WTC11 (cell line): ENCODE measurements at regions not wholly inside any gene's neighbourhood (a gene's known extent, or its start where the extent isn't known, plus 50 kb on each side); places are given as distances from the start of the nearest gene placed in this dataset.

ENCODE experiments used
- ATAC-seq: fragments of 200-7000 bp; cut with Tn5 transposase; 2 replicates; pipeline ENCODE4 v1.10.0; 2021; ENCODE audit warnings: mild to moderate bottlenecking, moderate library complexity
- CTCF ChIA-PET: fragments of 300-600 bp; sonication (Branson Sonifier 250); formaldehyde crosslinking; loops from one replicate; lab custom pipeline; 2021; ENCODE audit warnings: antibody characterized with exemption; lab: Charles Lee
- POLR2A ChIA-PET: fragments of 350-600 bp; sonication (Branson Sonifier 250); formaldehyde crosslinking; loops from one replicate; lab custom pipeline; 2021; ENCODE audit warnings: antibody characterized with exemption; lab: Charles Lee
- DNase-seq: peaks from one replicate; pipeline ENCODE4 v3.0.0; 2021; ENCODE audit warnings: low spot score
- H3K27ac Mint-ChIP-seq: 2 replicates; pipeline ENCODE4 v1.8.0; 2021; ENCODE audit warnings: mixed read lengths
- H3K27me3 Mint-ChIP-seq: 2 replicates; pipeline ENCODE4 v1.8.0; 2021; ENCODE audit warnings: low read depth, mild to moderate bottlenecking, moderate library complexity, mixed read lengths
- H3K36me3 Mint-ChIP-seq: 2 replicates; pipeline ENCODE4 v1.8.0; 2021; ENCODE audit warnings: mixed read lengths
- H3K4me1 Mint-ChIP-seq: 2 replicates; pipeline ENCODE4 v1.8.0; 2022; ENCODE audit warnings: mixed read lengths
- H3K4me3 Mint-ChIP-seq: 2 replicates; pipeline ENCODE4 v1.8.0; 2021; ENCODE audit warnings: mild to moderate bottlenecking, moderate library complexity, mixed read lengths
- H3K9me3 Mint-ChIP-seq: 2 replicates; pipeline ENCODE4 v1.8.0; 2021; ENCODE audit warnings: mixed read lengths
- CREM ChIP-seq: sonication (generic); formaldehyde crosslinking; IDR thresholded peaks from 2 replicates; pipeline ENCODE4 v1.8.1; 2022; ENCODE audit warnings: mild to moderate bottlenecking, missing genetic modification reagents, moderate library complexity
- ESRRA ChIP-seq: sonication (generic); formaldehyde crosslinking; IDR thresholded peaks from 2 replicates; pipeline ENCODE4 v1.8.1; 2022; ENCODE audit warnings: mild to moderate bottlenecking, missing genetic modification reagents, borderline replicate concordance
- FOXK1 ChIP-seq: sonication (generic); formaldehyde crosslinking; IDR thresholded peaks from 2 replicates; pipeline ENCODE4 v1.8.0; 2022; ENCODE audit warnings: mild to moderate bottlenecking, moderate library complexity, missing genetic modification reagents
- NFYB ChIP-seq: sonication (generic); formaldehyde crosslinking; conservative IDR thresholded peaks from 2 replicates; pipeline ENCODE4 v1.8.0; 2022; ENCODE audit warnings: low read depth, missing genetic modification reagents
- PRRX2 ChIP-seq: fragments of 250-450 bp; sonication (Bioruptor Pico); IDR thresholded peaks from 2 replicates; pipeline ENCODE4 v1.8.0; 2021; ENCODE audit warnings: mild to moderate bottlenecking
- RORB ChIP-seq: fragments of 250-450 bp; sonication (Bioruptor Pico); IDR thresholded peaks from 2 replicates; pipeline ENCODE4 v1.9.0; 2021; ENCODE audit warnings: mild to moderate bottlenecking
- SOX15 ChIP-seq: fragments of 250-450 bp; sonication (Bioruptor Pico); IDR thresholded peaks from 2 replicates; pipeline ENCODE4 v1.9.0; 2021; ENCODE audit warnings: mild to moderate bottlenecking
- ZNF121 ChIP-seq: sonication (generic); formaldehyde crosslinking; IDR thresholded peaks from 2 replicates; pipeline ENCODE4 v1.8.0; 2023; ENCODE audit warnings: missing genetic modification reagents
- ZNF396 ChIP-seq: fragments of 250-450 bp; sonication (Bioruptor Pico); IDR thresholded peaks from 2 replicates; pipeline ENCODE4 v1.8.0; 2021; ENCODE audit warnings: mild to moderate bottlenecking, moderate library complexity, borderline replicate concordance
- ZNF416 ChIP-seq: fragments of 250-450 bp; sonication (Bioruptor Pico); IDR thresholded peaks from 2 replicates; pipeline ENCODE4 v1.9.0; 2021; ENCODE audit warnings: mild to moderate bottlenecking, inconsistent platforms
- ZNF423 ChIP-seq: fragments of 250-450 bp; sonication (Bioruptor Pico); IDR thresholded peaks from 2 replicates; pipeline ENCODE4 v2.1.2; 2022; ENCODE audit warnings: mild to moderate bottlenecking, moderate library complexity
- TF ChIP-seq, protein P1 (sequence below): sonication (generic); formaldehyde crosslinking; IDR thresholded peaks from 2 replicates; pipeline ENCODE4 v1.8.0; 2023; ENCODE audit warnings: missing genetic modification reagents, mild to moderate bottlenecking, borderline replicate concordance
- TF ChIP-seq, protein P2 (sequence below): sonication (generic); formaldehyde crosslinking; IDR thresholded peaks from 2 replicates; pipeline ENCODE4 v1.8.1; 2023; ENCODE audit warnings: mild to moderate bottlenecking, missing genetic modification reagents
- TF ChIP-seq, protein P3 (sequence below): sonication (generic); formaldehyde crosslinking; IDR thresholded peaks from 2 replicates; pipeline ENCODE4 v1.8.1; 2022; ENCODE audit warnings: low read depth, mild to moderate bottlenecking, moderate library complexity, missing genetic modification reagents, borderline replicate concordance
- TF ChIP-seq, protein P4 (sequence below): sonication (generic); formaldehyde crosslinking; IDR thresholded peaks from 2 replicates; pipeline ENCODE4 v1.8.0; 2022; ENCODE audit warnings: mild to moderate bottlenecking, missing genetic modification reagents
- TF ChIP-seq, protein P5 (sequence below): sonication (generic); formaldehyde crosslinking; conservative IDR thresholded peaks from 2 replicates; pipeline ENCODE4 v1.8.1; 2023; ENCODE audit warnings: mild to moderate bottlenecking, low read depth, missing genetic modification reagents, moderate library complexity
- TF ChIP-seq, protein P6 (sequence below): sonication (generic); formaldehyde crosslinking; IDR thresholded peaks from 2 replicates; pipeline ENCODE4 v1.8.0; 2022; ENCODE audit warnings: mild to moderate bottlenecking, missing genetic modification reagents

DNA sequence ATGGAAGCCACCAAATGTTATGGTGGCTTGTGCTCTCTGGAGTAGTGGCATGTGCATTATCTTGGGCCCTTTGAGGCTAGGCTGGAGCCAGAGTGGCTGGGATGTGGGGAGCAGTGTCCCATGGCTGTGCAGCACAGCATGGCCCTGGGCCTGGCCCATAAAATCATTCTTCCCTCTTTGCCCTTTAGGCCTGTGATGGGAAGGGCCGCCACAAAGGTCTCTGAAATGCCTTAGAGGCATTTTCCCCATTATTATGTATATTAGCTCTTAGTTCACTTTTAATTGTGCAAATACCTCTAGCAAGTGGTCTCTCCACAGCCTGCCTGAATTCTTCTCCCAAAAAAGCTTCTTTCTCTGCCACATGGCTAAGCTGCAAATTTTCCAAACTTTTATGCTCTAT lies 297.3 kb upstream of the IRAK1BP1 start:
- H3K27ac Mint-ChIP-seq, result peak overlapping the region; percentile 79

DNA sequence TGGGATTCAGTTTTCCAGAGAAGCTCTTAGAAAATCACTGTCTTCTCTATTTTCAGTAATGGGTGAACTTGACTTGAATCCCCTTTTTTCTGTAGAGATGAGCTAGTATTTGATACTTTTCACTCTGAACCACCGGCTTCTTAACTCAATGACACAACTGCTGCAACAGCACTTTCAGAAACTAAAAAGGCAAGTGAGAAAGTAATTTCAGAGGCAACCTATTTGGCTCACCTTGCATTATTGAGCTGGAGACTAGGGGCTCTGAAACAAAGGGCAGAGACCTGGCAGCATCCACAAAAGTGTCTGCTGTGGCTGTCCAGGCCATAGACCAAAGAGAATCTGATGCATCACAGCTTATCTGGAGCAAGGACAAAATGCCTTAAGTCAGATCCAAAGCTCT lies 289.8 kb upstream of the IRAK1BP1 start:
- no peak for ATAC-seq
- Mint-ChIP-seq H3K27me3 (peaks cover 4% of the 10 kb centered on the region; the same call in 1 of the 2 replicates), H3K9me3 (peaks cover 5% of the 10 kb centered on the region), H3K4me1 (peaks cover 45% of the 10 kb centered on the region), H3K4me3 (no peak overlapping the region), H3K27ac (no peak overlapping the region), H3K36me3 (peaks cover 5% of the 10 kb centered on the region)
- ChIA-PET CTCF (interaction anchor here (1.2 kb wide), 1 partner anchor 233 kb away, joined by 3 read pairs; no protein-coding TSS in a partner anchor), POLR2A (no interaction called here)
- DNase-seq, result no peak
- TF ChIP-seq CREM (CRISPR knock-in tag), result no peak
- no peak for TF ChIP-seq ZNF396 (CRISPR knock-in tag)
- TF ChIP-seq PRRX2, result no peak
- no peak for TF ChIP-seq SOX15 (CRISPR knock-in tag)
- TF ChIP-seq FOXK1 (CRISPR knock-in tag), result no peak
- no peak for TF ChIP-seq NFYB (CRISPR knock-in tag)
- TF ChIP-seq, protein P1, sequence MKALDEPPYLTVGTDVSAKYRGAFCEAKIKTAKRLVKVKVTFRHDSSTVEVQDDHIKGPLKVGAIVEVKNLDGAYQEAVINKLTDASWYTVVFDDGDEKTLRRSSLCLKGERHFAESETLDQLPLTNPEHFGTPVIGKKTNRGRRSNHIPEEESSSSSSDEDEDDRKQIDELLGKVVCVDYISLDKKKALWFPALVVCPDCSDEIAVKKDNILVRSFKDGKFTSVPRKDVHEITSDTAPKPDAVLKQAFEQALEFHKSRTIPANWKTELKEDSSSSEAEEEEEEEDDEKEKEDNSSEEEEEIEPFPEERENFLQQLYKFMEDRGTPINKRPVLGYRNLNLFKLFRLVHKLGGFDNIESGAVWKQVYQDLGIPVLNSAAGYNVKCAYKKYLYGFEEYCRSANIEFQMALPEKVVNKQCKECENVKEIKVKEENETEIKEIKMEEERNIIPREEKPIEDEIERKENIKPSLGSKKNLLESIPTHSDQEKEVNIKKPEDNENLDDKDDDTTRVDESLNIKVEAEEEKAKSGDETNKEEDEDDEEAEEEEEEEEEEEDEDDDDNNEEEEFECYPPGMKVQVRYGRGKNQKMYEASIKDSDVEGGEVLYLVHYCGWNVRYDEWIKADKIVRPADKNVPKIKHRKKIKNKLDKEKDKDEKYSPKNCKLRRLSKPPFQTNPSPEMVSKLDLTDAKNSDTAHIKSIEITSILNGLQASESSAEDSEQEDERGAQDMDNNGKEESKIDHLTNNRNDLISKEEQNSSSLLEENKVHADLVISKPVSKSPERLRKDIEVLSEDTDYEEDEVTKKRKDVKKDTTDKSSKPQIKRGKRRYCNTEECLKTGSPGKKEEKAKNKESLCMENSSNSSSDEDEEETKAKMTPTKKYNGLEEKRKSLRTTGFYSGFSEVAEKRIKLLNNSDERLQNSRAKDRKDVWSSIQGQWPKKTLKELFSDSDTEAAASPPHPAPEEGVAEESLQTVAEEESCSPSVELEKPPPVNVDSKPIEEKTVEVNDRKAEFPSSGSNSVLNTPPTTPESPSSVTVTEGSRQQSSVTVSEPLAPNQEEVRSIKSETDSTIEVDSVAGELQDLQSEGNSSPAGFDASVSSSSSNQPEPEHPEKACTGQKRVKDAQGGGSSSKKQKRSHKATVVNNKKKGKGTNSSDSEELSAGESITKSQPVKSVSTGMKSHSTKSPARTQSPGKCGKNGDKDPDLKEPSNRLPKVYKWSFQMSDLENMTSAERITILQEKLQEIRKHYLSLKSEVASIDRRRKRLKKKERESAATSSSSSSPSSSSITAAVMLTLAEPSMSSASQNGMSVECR, result no peak
- TF ChIP-seq, protein P2, sequence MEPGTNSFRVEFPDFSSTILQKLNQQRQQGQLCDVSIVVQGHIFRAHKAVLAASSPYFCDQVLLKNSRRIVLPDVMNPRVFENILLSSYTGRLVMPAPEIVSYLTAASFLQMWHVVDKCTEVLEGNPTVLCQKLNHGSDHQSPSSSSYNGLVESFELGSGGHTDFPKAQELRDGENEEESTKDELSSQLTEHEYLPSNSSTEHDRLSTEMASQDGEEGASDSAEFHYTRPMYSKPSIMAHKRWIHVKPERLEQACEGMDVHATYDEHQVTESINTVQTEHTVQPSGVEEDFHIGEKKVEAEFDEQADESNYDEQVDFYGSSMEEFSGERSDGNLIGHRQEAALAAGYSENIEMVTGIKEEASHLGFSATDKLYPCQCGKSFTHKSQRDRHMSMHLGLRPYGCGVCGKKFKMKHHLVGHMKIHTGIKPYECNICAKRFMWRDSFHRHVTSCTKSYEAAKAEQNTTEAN (CRISPR knock-in tag), result no peak
- TF ChIP-seq, protein P3, sequence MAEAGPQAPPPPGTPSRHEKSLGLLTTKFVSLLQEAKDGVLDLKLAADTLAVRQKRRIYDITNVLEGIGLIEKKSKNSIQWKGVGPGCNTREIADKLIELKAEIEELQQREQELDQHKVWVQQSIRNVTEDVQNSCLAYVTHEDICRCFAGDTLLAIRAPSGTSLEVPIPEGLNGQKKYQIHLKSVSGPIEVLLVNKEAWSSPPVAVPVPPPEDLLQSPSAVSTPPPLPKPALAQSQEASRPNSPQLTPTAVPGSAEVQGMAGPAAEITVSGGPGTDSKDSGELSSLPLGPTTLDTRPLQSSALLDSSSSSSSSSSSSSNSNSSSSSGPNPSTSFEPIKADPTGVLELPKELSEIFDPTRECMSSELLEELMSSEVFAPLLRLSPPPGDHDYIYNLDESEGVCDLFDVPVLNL, result no peak
- TF ChIP-seq, protein P4, sequence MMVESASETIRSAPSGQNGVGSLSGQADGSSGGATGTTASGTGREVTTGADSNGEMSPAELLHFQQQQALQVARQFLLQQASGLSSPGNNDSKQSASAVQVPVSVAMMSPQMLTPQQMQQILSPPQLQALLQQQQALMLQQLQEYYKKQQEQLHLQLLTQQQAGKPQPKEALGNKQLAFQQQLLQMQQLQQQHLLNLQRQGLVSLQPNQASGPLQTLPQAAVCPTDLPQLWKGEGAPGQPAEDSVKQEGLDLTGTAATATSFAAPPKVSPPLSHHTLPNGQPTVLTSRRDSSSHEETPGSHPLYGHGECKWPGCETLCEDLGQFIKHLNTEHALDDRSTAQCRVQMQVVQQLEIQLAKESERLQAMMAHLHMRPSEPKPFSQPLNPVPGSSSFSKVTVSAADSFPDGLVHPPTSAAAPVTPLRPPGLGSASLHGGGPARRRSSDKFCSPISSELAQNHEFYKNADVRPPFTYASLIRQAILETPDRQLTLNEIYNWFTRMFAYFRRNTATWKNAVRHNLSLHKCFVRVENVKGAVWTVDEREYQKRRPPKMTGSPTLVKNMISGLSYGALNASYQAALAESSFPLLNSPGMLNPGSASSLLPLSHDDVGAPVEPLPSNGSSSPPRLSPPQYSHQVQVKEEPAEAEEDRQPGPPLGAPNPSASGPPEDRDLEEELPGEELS, result no peak
- TF ChIP-seq ESRRA (CRISPR knock-in tag), result no peak

More for the DNA sequence above, 297.3 kb upstream of the IRAK1BP1 start:
- CTCF ChIA-PET, result no interaction called here
- Mint-ChIP-seq H3K36me3 (peaks cover 47% of the 10 kb centered on the region), H3K4me3 (no peak overlapping the region), H3K27me3 (no peaks in the 10 kb centered on the region; the same call in 1 of the 2 replicates), H3K9me3 (peaks cover 51% of the 10 kb centered on the region)
- peak; percentile 98 for ATAC-seq
- peak; percentile 84 for TF ChIP-seq ZNF416 (CRISPR knock-in tag)
- TF ChIP-seq, protein P5, sequence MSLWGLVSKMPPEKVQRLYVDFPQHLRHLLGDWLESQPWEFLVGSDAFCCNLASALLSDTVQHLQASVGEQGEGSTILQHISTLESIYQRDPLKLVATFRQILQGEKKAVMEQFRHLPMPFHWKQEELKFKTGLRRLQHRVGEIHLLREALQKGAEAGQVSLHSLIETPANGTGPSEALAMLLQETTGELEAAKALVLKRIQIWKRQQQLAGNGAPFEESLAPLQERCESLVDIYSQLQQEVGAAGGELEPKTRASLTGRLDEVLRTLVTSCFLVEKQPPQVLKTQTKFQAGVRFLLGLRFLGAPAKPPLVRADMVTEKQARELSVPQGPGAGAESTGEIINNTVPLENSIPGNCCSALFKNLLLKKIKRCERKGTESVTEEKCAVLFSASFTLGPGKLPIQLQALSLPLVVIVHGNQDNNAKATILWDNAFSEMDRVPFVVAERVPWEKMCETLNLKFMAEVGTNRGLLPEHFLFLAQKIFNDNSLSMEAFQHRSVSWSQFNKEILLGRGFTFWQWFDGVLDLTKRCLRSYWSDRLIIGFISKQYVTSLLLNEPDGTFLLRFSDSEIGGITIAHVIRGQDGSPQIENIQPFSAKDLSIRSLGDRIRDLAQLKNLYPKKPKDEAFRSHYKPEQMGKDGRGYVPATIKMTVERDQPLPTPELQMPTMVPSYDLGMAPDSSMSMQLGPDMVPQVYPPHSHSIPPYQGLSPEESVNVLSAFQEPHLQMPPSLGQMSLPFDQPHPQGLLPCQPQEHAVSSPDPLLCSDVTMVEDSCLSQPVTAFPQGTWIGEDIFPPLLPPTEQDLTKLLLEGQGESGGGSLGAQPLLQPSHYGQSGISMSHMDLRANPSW (CRISPR knock-in tag), result no peak
- no peak for TF ChIP-seq RORB (CRISPR knock-in tag)
- TF ChIP-seq, protein P6, sequence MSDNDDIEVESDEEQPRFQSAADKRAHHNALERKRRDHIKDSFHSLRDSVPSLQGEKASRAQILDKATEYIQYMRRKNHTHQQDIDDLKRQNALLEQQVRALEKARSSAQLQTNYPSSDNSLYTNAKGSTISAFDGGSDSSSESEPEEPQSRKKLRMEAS (CRISPR knock-in tag), result 0 out of 2 replicates have a peak, but pooled peaks have one; percentile 25
- no peak for TF ChIP-seq ZNF423 (CRISPR knock-in tag)
- TF ChIP-seq ZNF121, result peak; percentile 71
- TF ChIP-seq, all 79 proteins: peak for 3
- POLR2A ChIA-PET, result no interaction called here
- DNase-seq, result peak; percentile 52
- peaks cover 22% of the 10 kb centered on the region for H3K4me1 Mint-ChIP-seq
